ENCODE measurements at regions not wholly inside any gene's neighbourhood (a gene's known extent, or its start where the extent isn't known, plus 50 kb on each side); places are given as distances from the start of the nearest gene placed in this dataset.

DNA sequence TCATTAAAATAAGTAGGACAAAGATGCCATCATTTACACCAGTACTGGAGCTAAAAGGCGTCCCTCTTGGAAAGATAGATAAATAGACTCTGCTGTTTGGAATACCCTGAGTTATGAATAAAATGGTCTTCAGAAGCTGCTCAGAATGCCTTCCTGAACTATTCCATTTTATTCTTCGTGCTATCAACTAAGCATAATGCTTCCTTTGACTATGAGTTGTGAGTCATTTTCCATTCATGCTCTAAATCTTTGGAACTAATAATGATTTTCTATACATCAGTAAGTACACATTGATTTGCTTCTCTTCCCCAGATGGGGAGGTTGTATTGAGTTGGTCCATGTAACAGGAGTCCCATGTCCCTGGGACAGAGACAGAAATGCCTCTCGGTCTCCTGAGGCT, 98.3 kb upstream of the PDE7B start:
- TF ChIP-seq ZNF140 (tag by site-specific recombination; IDR thresholded peaks at IDR 0.05): no peak
- TF ChIP-seq ZNF76 (tag by site-specific recombination; IDR thresholded peaks at IDR 0.05; ENCODE audit: borderline replicate concordance, low read depth): no peak
- TF ChIP-seq ZNF610 (tag by site-specific recombination; IDR thresholded peaks at IDR 0.05; ENCODE audit: borderline replicate concordance): no peak
- no peak for TF ChIP-seq ZNF248 (tag by site-specific recombination; IDR thresholded peaks at IDR 0.05)
- TF ChIP-seq ZNF658 (tag by site-specific recombination; IDR thresholded peaks at IDR 0.05): no peak
- no peak for TF ChIP-seq ZNF335 (tag by site-specific recombination; conservative IDR thresholded peaks at IDR 0.05)
- TF ChIP-seq ZNF776 (tag by site-specific recombination; IDR thresholded peaks at IDR 0.05; ENCODE audit: borderline replicate concordance): no peak
- TF ChIP-seq ZNF423 (tag by site-specific recombination; IDR thresholded peaks at IDR 0.05): no peak
- TF ChIP-seq HOXC10 (CRISPR knock-in tag; IDR thresholded peaks at IDR 0.05): no peak
- no peaks in the 10 kb centered on the region for H3K4me1 ChIP-seq (ENCODE audit: control insufficient read depth, insufficient read depth, low read length)
- H3K9me3 ChIP-seq (ENCODE audit: control insufficient read depth, insufficient read depth, low read depth, low read length): no peaks in the 10 kb centered on the region
- ChIA-PET CTCF (interaction anchor here (0.6 to 1.6 kb wide), 2 partner anchors 10 to 768 kb away, joined by 3 to 7 read pairs; no protein-coding TSS in a partner anchor), POLR2A (no interaction called here)
- H3K4me3 ChIP-seq (ENCODE audit: low read depth, low read length): no peak overlapping the region
- H3K27ac ChIP-seq (ENCODE audit: extremely low read depth, low read depth, low read length): no peak overlapping the region
- H3K36me3 ChIP-seq (ENCODE audit: control insufficient read depth in 2 of 2, insufficient read depth in 1 of 2, low read length in 2 of 2): no peaks in the 10 kb centered on the region

DNA sequence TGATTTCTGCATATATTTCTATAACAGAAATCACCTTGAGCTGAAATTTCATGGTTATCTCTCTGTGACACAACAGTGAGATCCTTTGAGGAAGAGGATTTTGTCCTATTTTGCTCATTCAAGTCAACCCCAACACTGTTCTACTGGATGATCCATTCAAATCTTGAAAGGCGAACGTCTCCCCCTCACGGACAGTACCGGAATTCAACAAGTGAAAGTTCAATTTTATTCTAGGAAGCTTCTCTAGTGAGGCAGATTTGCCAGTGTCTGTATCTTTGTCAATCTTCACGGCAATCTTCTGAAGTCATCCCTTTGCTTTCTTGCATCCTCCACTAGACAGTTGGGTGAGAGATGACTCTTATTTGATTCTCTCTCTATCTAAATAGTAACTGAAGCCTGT, 91.7 kb upstream of the PDE7B start:
- POLR2A ChIA-PET: no interaction called here

More for the DNA sequence above, 91.7 kb upstream of the PDE7B start:
- no peaks in the 10 kb centered on the region for H3K9me3 ChIP-seq (ENCODE audit: control insufficient read depth, insufficient read depth, low read depth, low read length)
- no peak overlapping the region for H3K4me3 ChIP-seq (ENCODE audit: low read depth, low read length)
- H3K27ac ChIP-seq (ENCODE audit: extremely low read depth, low read depth, low read length): no peak overlapping the region
- H3K36me3 ChIP-seq (ENCODE audit: control insufficient read depth in 2 of 2, insufficient read depth in 1 of 2, low read length in 2 of 2): no peaks in the 10 kb centered on the region
- no peaks in the 10 kb centered on the region for H3K4me1 ChIP-seq (ENCODE audit: control insufficient read depth, insufficient read depth, low read length)
- no peak for TF ChIP-seq ZNF560 (tag by site-specific recombination; IDR thresholded peaks at IDR 0.05; ENCODE audit: borderline replicate concordance)
- TF ChIP-seq, protein P1, sequence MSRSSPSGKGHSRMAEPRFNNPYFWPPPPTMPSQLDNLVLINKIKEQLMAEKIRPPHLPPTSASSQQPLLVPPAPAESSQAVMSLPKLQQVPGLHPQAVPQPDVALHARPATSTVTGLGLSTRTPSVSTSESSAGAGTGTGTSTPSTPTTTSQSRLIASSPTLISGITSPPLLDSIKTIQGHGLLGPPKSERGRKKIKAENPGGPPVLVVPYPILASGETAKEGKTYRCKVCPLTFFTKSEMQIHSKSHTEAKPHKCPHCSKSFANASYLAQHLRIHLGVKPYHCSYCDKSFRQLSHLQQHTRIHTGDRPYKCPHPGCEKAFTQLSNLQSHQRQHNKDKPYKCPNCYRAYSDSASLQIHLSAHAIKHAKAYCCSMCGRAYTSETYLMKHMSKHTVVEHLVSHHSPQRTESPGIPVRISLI (tag by site-specific recombination; IDR thresholded peaks at IDR 0.05): no peak
- TF ChIP-seq, protein P2, sequence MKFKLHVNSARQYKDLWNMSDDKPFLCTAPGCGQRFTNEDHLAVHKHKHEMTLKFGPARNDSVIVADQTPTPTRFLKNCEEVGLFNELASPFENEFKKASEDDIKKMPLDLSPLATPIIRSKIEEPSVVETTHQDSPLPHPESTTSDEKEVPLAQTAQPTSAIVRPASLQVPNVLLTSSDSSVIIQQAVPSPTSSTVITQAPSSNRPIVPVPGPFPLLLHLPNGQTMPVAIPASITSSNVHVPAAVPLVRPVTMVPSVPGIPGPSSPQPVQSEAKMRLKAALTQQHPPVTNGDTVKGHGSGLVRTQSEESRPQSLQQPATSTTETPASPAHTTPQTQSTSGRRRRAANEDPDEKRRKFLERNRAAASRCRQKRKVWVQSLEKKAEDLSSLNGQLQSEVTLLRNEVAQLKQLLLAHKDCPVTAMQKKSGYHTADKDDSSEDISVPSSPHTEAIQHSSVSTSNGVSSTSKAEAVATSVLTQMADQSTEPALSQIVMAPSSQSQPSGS (tag by site-specific recombination; IDR thresholded peaks at IDR 0.05; ENCODE audit: low read depth): no peak
- TF ChIP-seq ZSCAN30 (tag by site-specific recombination; IDR thresholded peaks at IDR 0.05): no peak
- no peak for TF ChIP-seq ZNF37A (tag by site-specific recombination; IDR thresholded peaks at IDR 0.05)
- no peak for TF ChIP-seq ZNF24 (tag by site-specific recombination; IDR thresholded peaks at IDR 0.05)
- no peak for TF ChIP-seq ZSCAN16 (tag by site-specific recombination; IDR thresholded peaks at IDR 0.05)
- no peak for TF ChIP-seq ZNF548 (tag by site-specific recombination; IDR thresholded peaks at IDR 0.05)
- TF ChIP-seq YY1 (tag by site-specific recombination; IDR thresholded peaks at IDR 0.05): no peak
- TF ChIP-seq, protein P3, sequence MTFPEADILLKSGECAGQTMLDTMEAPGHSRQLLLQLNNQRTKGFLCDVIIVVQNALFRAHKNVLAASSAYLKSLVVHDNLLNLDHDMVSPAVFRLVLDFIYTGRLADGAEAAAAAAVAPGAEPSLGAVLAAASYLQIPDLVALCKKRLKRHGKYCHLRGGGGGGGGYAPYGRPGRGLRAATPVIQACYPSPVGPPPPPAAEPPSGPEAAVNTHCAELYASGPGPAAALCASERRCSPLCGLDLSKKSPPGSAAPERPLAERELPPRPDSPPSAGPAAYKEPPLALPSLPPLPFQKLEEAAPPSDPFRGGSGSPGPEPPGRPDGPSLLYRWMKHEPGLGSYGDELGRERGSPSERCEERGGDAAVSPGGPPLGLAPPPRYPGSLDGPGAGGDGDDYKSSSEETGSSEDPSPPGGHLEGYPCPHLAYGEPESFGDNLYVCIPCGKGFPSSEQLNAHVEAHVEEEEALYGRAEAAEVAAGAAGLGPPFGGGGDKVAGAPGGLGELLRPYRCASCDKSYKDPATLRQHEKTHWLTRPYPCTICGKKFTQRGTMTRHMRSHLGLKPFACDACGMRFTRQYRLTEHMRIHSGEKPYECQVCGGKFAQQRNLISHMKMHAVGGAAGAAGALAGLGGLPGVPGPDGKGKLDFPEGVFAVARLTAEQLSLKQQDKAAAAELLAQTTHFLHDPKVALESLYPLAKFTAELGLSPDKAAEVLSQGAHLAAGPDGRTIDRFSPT (tag by site-specific recombination; IDR thresholded peaks at IDR 0.05): no peak
- TF ChIP-seq ZNF596 (tag by site-specific recombination; IDR thresholded peaks at IDR 0.05): no peak
- TF ChIP-seq ZNF654 (tag by site-specific recombination; IDR thresholded peaks at IDR 0.05; ENCODE audit: low read depth): no peak
- TF ChIP-seq SP3 (tag by site-specific recombination; IDR thresholded peaks at IDR 0.05): no peak
- no peak for TF ChIP-seq ZNF2 (tag by site-specific recombination; IDR thresholded peaks at IDR 0.05)
- no peak for TF ChIP-seq ZNF623 (tag by site-specific recombination; IDR thresholded peaks at IDR 0.05)
- TF ChIP-seq RBAK (tag by site-specific recombination; IDR thresholded peaks at IDR 0.05): no peak
- TF ChIP-seq, protein P4, sequence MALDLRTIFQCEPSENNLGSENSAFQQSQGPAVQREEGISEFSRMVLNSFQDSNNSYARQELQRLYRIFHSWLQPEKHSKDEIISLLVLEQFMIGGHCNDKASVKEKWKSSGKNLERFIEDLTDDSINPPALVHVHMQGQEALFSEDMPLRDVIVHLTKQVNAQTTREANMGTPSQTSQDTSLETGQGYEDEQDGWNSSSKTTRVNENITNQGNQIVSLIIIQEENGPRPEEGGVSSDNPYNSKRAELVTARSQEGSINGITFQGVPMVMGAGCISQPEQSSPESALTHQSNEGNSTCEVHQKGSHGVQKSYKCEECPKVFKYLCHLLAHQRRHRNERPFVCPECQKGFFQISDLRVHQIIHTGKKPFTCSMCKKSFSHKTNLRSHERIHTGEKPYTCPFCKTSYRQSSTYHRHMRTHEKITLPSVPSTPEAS (tag by site-specific recombination; IDR thresholded peaks at IDR 0.05): no peak
- TF ChIP-seq, protein P5, sequence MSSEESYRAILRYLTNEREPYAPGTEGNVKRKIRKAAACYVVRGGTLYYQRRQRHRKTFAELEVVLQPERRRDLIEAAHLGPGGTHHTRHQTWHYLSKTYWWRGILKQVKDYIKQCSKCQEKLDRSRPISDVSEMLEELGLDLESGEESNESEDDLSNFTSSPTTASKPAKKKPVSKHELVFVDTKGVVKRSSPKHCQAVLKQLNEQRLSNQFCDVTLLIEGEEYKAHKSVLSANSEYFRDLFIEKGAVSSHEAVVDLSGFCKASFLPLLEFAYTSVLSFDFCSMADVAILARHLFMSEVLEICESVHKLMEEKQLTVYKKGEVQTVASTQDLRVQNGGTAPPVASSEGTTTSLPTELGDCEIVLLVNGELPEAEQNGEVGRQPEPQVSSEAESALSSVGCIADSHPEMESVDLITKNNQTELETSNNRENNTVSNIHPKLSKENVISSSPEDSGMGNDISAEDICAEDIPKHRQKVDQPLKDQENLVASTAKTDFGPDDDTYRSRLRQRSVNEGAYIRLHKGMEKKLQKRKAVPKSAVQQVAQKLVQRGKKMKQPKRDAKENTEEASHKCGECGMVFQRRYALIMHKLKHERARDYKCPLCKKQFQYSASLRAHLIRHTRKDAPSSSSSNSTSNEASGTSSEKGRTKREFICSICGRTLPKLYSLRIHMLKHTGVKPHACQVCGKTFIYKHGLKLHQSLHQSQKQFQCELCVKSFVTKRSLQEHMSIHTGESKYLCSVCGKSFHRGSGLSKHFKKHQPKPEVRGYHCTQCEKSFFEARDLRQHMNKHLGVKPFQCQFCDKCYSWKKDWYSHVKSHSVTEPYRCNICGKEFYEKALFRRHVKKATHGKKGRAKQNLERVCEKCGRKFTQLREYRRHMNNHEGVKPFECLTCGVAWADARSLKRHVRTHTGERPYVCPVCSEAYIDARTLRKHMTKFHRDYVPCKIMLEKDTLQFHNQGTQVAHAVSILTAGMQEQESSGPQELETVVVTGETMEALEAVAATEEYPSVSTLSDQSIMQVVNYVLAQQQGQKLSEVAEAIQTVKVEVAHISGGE (tag by site-specific recombination; conservative IDR thresholded peaks at IDR 0.05; ENCODE audit: low read depth): no peak
- TF ChIP-seq ZNF366 (tag by site-specific recombination; conservative IDR thresholded peaks at IDR 0.05): no peak
- CTCF ChIA-PET: interaction anchor here (0.6 to 1.9 kb wide), 4 partner anchors 92 to 616 kb away, joined by 3 to 5 read pairs (median 4); no protein-coding TSS in a partner anchor

Data from HEK293 (cell line).